HCT116 (cell line): ENCODE measurements at regions not wholly inside any gene's neighbourhood (a gene's known extent, or its start where the extent isn't known, plus 50 kb on each side); places are given as distances from the start of the nearest gene placed in this dataset.

Experiments
- ATAC-seq: fragments of 200-7000 bp; cut with Tn5 transposase; 2 replicates; pipeline ENCODE4 v1.9.1; 2020; ENCODE audit warnings: mild to moderate bottlenecking, moderate library complexity
- BruUV-seq: library from RNA; stranded (reverse); fragments of 400-500 nt; replicated peaks from 2 replicates; lab custom pipeline; 2021; lab: Mats Ljungman, UMichigan
- CTCF ChIA-PET: fragments of 300-600 bp; sonication (Branson Sonifier 250); formaldehyde crosslinking; loops from one replicate; lab custom pipeline; 2021; ENCODE audit warnings: antibody characterized with exemption; lab: Charles Lee
- POLR2A ChIA-PET: fragments of 300-600, 350-600 bp; sonication (Branson Sonifier 250); formaldehyde crosslinking; loops from one replicate; lab custom pipeline; 2021; ENCODE audit warnings: antibody characterized with exemption; lab: Charles Lee
- RAD21 ChIA-PET, 2 experiments: fragments of 300-600 bp; sonication (Branson Sonifier 250); formaldehyde crosslinking; loops; one replicate each; lab custom pipeline; 2023; ENCODE audit warnings: low total read pairs in 2 of 2; ENCODE audit not compliant: uncharacterized antibody in 2 of 2, unreplicated experiment in 2 of 2, low non-redundant PET in 1 of 2; lab: Charles Lee
- DNase-seq: peaks from one replicate; pipeline ENCODE4 v3.0.0-alpha.2; 2010; ENCODE audit warnings: low read depth, low spot score
- H2AFZ ChIP-seq: fragments of 200-600 bp; shearing (Covaris generic), sonication (generic); 2 replicates; pipeline ENCODE4 v1.6.1; 2017; ENCODE audit warnings: low read depth, mixed run types, mixed read lengths, antibody characterized with exemption, low read length; ENCODE audit not compliant: poor library complexity, severe bottlenecking
- H3K27ac ChIP-seq: 2 replicates; pipeline ENCODE4 v1.5.1; 2012; ENCODE audit warnings: low read depth, low read length
- H3K27me3 ChIP-seq: fragments of 200-600 bp; sonication (generic); 2 replicates; pipeline ENCODE4 v1.6.1; 2016; ENCODE audit warnings: mixed run types, low read length, mixed read lengths; ENCODE audit not compliant: insufficient read depth
- H3K36me3 ChIP-seq, 2 experiments: fragments of 200-500 bp in 1 of 2; fragments of 200-600 bp in 1 of 2; sonication (Bioruptor generic) in 1 of 2; sonication (generic) in 1 of 2; 2 replicates each; pipeline versions ENCODE4 v1.5.1 to v1.6.1; 2014 to 2016; ENCODE audit warnings: low read length in 2 of 2, inconsistent platforms in 1 of 2, mixed read lengths in 1 of 2, mixed run types in 1 of 2; ENCODE audit not compliant: insufficient read depth in 2 of 2, control insufficient read depth in 1 of 2
- H3K4me1 ChIP-seq, 2 experiments: fragments of 200-600 bp in 1 of 2; sonication (generic) in 1 of 2; 2 replicates each; pipeline versions ENCODE4 v1.5.1 to v1.6.1; 2012 to 2017; ENCODE audit warnings: low read length in 2 of 2, inconsistent platforms in 1 of 2, mild to moderate bottlenecking in 1 of 2, mixed read lengths in 1 of 2, mixed run types in 1 of 2, moderate library complexity in 1 of 2; ENCODE audit not compliant: insufficient read depth in 2 of 2, control insufficient read depth in 1 of 2
- H3K4me2 ChIP-seq: fragments of 200-600 bp; sonication (generic); 2 replicates; pipeline ENCODE4 v1.6.1; 2017; ENCODE audit warnings: mixed run types, low read length, mixed read lengths
- H3K4me3 ChIP-seq, 2 experiments: fragments of 200-600 bp in 1 of 2; sonication (generic) in 1 of 2; replicated peaks in 1 of 2; 2 replicates each; pipeline ENCODE4 v1.5.1; 2011 to 2016; ENCODE audit warnings: low read length in 2 of 2, control low read depth in 1 of 2, low read depth in 1 of 2, mild to moderate bottlenecking in 1 of 2, mixed read lengths in 1 of 2, mixed run types in 1 of 2
- H3K79me2 ChIP-seq: fragments of 200-600 bp; sonication (generic); 2 replicates; pipeline ENCODE4 v1.6.1; 2017; ENCODE audit warnings: mild to moderate bottlenecking, mixed run types, low read length, moderate library complexity, mixed read lengths; ENCODE audit not compliant: insufficient read depth
- H3K9ac ChIP-seq: fragments of 200-600 bp; sonication (generic); 2 replicates; pipeline ENCODE4 v1.6.1; 2016; ENCODE audit warnings: low read length, mixed read lengths
- H3K9me2 ChIP-seq: fragments of 200-600 bp; sonication (generic), shearing (Covaris generic); 2 replicates; pipeline ENCODE4 v1.6.1; 2017; ENCODE audit warnings: mixed run types, mild to moderate bottlenecking, moderate library complexity; ENCODE audit not compliant: insufficient read depth
- H3K9me3 ChIP-seq, 2 experiments: fragments of 200-500 bp in 1 of 2; fragments of 200-600 bp in 1 of 2; sonication (Bioruptor generic) in 1 of 2; sonication (generic) in 1 of 2; 2 replicates each; pipeline ENCODE4 v1.6.1; 2014 to 2017; ENCODE audit warnings: low read length in 2 of 2, mixed read lengths in 2 of 2, inconsistent platforms in 1 of 2, low read depth in 1 of 2, mild to moderate bottlenecking in 1 of 2, mixed run types in 1 of 2, moderate library complexity in 1 of 2; ENCODE audit not compliant: control insufficient read depth in 1 of 2, insufficient read depth in 1 of 2
- H4K20me1 ChIP-seq: fragments of 200-600 bp; sonication (generic), shearing (Covaris generic); 2 replicates; pipeline ENCODE4 v1.6.1; 2017; ENCODE audit warnings: mixed run types, mild to moderate bottlenecking, moderate library complexity; ENCODE audit not compliant: insufficient read depth
- CBX3 ChIP-seq: IDR thresholded peaks from 2 replicates; pipeline ENCODE4 v1.6.1; 2012; ENCODE audit warnings: low read depth
- CTCF ChIP-seq, 3 experiments: fragments of 200-600 bp in 1 of 3; sonication (generic) in 1 of 3; IDR thresholded peaks in 2 of 3; conservative IDR thresholded peaks in 1 of 3; 2 replicates each; pipeline ENCODE4 v1.5.1; 2012 to 2017; ENCODE audit warnings: low read depth in 2 of 3, low read length in 2 of 3, antibody characterized with exemption in 1 of 3, borderline replicate concordance in 1 of 3, control low read depth in 1 of 3, mild to moderate bottlenecking in 1 of 3, mixed read lengths in 1 of 3, mixed run types in 1 of 3, moderate library complexity in 1 of 3; ENCODE audit not compliant: insufficient read depth in 1 of 3
- ELF1 ChIP-seq: IDR thresholded peaks from 2 replicates; pipeline ENCODE4 v1.6.1; 2012; ENCODE audit warnings: low read depth, borderline replicate concordance
- EZH2 ChIP-seq: fragments of 200-600 bp; sonication (generic); IDR thresholded peaks from 2 replicates; pipeline ENCODE4 v1.6.1; 2017; ENCODE audit warnings: antibody characterized with exemption, mixed run types
- EZH2phosphoT487 ChIP-seq: fragments of 200-600 bp; IDR thresholded peaks from 2 replicates; pipeline ENCODE4 v1.6.1; 2018; ENCODE audit warnings: antibody characterized with exemption, borderline replicate concordance
- JUND ChIP-seq: IDR thresholded peaks from 2 replicates; pipeline ENCODE4 v1.6.1; 2012
- MAX ChIP-seq: IDR thresholded peaks from 2 replicates; pipeline ENCODE4 v1.6.1; 2012
- RAD21 ChIP-seq: IDR thresholded peaks from 2 replicates; pipeline ENCODE4 v1.6.1; 2012; ENCODE audit warnings: low read depth, mild to moderate bottlenecking
- REST ChIP-seq: IDR thresholded peaks from 2 replicates; pipeline ENCODE4 v1.6.1; 2012; ENCODE audit warnings: low read depth
- SRF ChIP-seq: IDR thresholded peaks from 2 replicates; pipeline ENCODE4 v1.6.1; 2012; ENCODE audit warnings: low read depth
- YY1 ChIP-seq: IDR thresholded peaks from 2 replicates; pipeline ENCODE4 v1.6.1; 2011; ENCODE audit warnings: low read length, low read depth, moderate library complexity, mild to moderate bottlenecking; ENCODE audit not compliant: insufficient replicate concordance; ENCODE audit errors: extremely low read depth
- ZNF274 ChIP-seq: fragments of 200-500 bp; sonication (Bioruptor generic); IDR thresholded peaks from 2 replicates; pipeline ENCODE4 v1.6.1; 2014; ENCODE audit warnings: mild to moderate bottlenecking, low read depth, low read length, inconsistent platforms
- intact Hi-C: fragments of 100-400 bp; cut with micrococcal nuclease; formaldehyde crosslinking; loops from 2 replicates; pipeline ENCODE4 v1.10.0; 2022
- TF ChIP-seq, protein P1 (sequence below): IDR thresholded peaks from 2 replicates; pipeline ENCODE4 v1.6.1; 2011; ENCODE audit warnings: mild to moderate bottlenecking, low read length, moderate library complexity; ENCODE audit not compliant: insufficient replicate concordance; ENCODE audit errors: extremely low read depth

DNA sequence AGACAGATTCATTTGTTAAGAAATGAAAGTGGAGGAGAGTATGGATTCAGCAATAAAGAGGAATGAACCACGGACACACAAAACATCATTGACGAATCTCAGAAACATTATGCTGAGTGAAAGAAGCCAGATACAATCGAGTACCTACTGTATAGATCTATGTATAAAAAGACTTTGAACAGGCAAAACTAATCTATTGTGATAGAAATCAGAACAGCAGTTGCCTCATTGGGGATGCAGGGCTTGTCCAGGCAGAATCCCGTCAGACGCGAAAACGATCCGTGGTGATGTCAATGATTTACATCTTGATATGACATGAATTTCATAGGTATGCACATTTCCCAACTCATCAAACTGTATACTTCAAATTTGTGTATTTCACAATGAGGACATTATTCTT is 265.2 kb downstream of the CBLN4 start:
- no peak overlapping the region for H3K9ac ChIP-seq
- ChIA-PET POLR2A (no interaction called here), CTCF (no interaction called here), RAD21 (no interaction called here)
- H3K27me3 ChIP-seq: no peaks in the 10 kb centered on the region
- no peaks in the 10 kb centered on the region for H3K9me2 ChIP-seq
- no peak for DNase-seq
- no peak overlapping the region for H3K27ac ChIP-seq
- H3K4me3 ChIP-seq: no peak overlapping the region
- H3K4me2 ChIP-seq: no peak overlapping the region
- TF ChIP-seq CBX3: no peak
- no peak for TF ChIP-seq SRF
- no peak for TF ChIP-seq REST
- no peak for TF ChIP-seq EZH2phosphoT487
- no peak for TF ChIP-seq JUND
- no peak for TF ChIP-seq EZH2
- no peak for TF ChIP-seq YY1
- TF ChIP-seq CTCF (IDR thresholded peaks at IDR 0.05 in 2 of 3, conservative IDR thresholded peaks at IDR 0.05 in 1 of 3; ENCODE audit: borderline replicate concordance in 1 of 3, insufficient read depth in 1 of 3, low read depth in 2 of 3, low read length in 2 of 3): no peak
- TF ChIP-seq MAX: no peak
- TF ChIP-seq, protein P1, sequence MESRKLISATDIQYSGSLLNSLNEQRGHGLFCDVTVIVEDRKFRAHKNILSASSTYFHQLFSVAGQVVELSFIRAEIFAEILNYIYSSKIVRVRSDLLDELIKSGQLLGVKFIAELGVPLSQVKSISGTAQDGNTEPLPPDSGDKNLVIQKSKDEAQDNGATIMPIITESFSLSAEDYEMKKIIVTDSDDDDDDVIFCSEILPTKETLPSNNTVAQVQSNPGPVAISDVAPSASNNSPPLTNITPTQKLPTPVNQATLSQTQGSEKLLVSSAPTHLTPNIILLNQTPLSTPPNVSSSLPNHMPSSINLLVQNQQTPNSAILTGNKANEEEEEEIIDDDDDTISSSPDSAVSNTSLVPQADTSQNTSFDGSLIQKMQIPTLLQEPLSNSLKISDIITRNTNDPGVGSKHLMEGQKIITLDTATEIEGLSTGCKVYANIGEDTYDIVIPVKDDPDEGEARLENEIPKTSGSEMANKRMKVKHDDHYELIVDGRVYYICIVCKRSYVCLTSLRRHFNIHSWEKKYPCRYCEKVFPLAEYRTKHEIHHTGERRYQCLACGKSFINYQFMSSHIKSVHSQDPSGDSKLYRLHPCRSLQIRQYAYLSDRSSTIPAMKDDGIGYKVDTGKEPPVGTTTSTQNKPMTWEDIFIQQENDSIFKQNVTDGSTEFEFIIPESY: no peak
- no peak for TF ChIP-seq ELF1
- no peak for TF ChIP-seq RAD21
- no peak for TF ChIP-seq ZNF274
- H3K4me1 ChIP-seq: no peaks in the 10 kb centered on the region
- no peaks in the 10 kb centered on the region for H3K36me3 ChIP-seq
- H3K9me3 ChIP-seq: peaks cover 24 to 32% of the 10 kb centered on the region in 2 experiments; a peak in 2 of 4 replicates
- BruUV-seq: no TSS peak
- H3K79me2 ChIP-seq: no peaks in the 10 kb centered on the region
- intact Hi-C loops: no loop called here
- H4K20me1 ChIP-seq: no peaks in the 10 kb centered on the region
- no peak overlapping the region for H2AFZ ChIP-seq
- no peak for ATAC-seq
